ENCODE measurements at regions not wholly inside any gene's neighbourhood (a gene's known extent, or its start where the extent isn't known, plus 50 kb on each side); places are given as distances from the start of the nearest gene placed in this dataset.

DNA sequence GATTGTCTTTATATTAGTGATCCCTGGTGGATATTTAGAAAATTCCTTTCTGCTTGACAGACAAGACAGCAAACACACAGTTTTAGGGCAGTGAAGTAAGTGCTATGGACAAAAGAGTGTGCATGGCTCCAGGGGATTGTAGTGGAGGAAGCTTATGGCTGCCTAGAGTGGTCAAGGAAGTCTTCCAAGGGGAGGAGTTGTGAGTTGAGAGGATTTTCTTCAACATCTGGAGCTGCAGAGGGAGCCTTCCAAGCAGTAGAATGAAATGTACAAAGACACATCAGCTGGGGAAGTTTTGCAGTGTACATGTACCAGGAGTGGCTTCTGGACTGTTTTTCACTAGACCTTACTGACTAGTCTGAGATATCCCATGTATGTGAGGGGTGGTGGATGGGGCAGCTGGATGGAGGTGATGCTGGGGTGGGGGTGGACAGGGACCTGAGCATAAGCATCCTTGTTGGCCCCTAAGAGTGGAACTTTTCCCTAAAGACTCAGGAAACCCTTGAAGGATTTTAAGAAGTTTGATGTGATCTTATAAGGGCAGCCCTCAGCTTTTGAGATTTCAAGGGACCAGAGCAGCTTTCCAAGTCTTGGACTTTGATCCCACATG lies 160.5 kb upstream of the TAPT1 start:
- TF ChIP-seq, protein P1, sequence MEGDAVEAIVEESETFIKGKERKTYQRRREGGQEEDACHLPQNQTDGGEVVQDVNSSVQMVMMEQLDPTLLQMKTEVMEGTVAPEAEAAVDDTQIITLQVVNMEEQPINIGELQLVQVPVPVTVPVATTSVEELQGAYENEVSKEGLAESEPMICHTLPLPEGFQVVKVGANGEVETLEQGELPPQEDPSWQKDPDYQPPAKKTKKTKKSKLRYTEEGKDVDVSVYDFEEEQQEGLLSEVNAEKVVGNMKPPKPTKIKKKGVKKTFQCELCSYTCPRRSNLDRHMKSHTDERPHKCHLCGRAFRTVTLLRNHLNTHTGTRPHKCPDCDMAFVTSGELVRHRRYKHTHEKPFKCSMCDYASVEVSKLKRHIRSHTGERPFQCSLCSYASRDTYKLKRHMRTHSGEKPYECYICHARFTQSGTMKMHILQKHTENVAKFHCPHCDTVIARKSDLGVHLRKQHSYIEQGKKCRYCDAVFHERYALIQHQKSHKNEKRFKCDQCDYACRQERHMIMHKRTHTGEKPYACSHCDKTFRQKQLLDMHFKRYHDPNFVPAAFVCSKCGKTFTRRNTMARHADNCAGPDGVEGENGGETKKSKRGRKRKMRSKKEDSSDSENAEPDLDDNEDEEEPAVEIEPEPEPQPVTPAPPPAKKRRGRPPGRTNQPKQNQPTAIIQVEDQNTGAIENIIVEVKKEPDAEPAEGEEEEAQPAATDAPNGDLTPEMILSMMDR (IDR thresholded peaks at IDR 0.05) = no peak
- TF ChIP-seq POLR2A (IDR thresholded peaks at IDR 0.05) = no peak
